WTC11 (cell line): ENCODE measurements at regions not wholly inside any gene's neighbourhood (a gene's known extent, or its start where the extent isn't known, plus 50 kb on each side); places are given as distances from the start of the nearest gene placed in this dataset.

Experiments used
- ATAC-seq: fragments of 200-7000 bp; cut with Tn5 transposase; 2 replicates; pipeline ENCODE4 v1.10.0; 2021; ENCODE audit warnings: mild to moderate bottlenecking, moderate library complexity
- CTCF ChIA-PET: fragments of 300-600 bp; sonication (Branson Sonifier 250); formaldehyde crosslinking; loops from one replicate; lab custom pipeline; 2021; ENCODE audit warnings: antibody characterized with exemption; lab: Charles Lee
- POLR2A ChIA-PET: fragments of 350-600 bp; sonication (Branson Sonifier 250); formaldehyde crosslinking; loops from one replicate; lab custom pipeline; 2021; ENCODE audit warnings: antibody characterized with exemption; lab: Charles Lee
- DNase-seq: peaks from one replicate; pipeline ENCODE4 v3.0.0; 2021; ENCODE audit warnings: low spot score
- H3K27ac Mint-ChIP-seq: 2 replicates; pipeline ENCODE4 v1.8.0; 2021; ENCODE audit warnings: mixed read lengths
- H3K27me3 Mint-ChIP-seq: 2 replicates; pipeline ENCODE4 v1.8.0; 2021; ENCODE audit warnings: low read depth, mild to moderate bottlenecking, moderate library complexity, mixed read lengths
- H3K36me3 Mint-ChIP-seq: 2 replicates; pipeline ENCODE4 v1.8.0; 2021; ENCODE audit warnings: mixed read lengths
- H3K4me1 Mint-ChIP-seq: 2 replicates; pipeline ENCODE4 v1.8.0; 2022; ENCODE audit warnings: mixed read lengths
- H3K4me3 Mint-ChIP-seq: 2 replicates; pipeline ENCODE4 v1.8.0; 2021; ENCODE audit warnings: mild to moderate bottlenecking, moderate library complexity, mixed read lengths
- H3K9me3 Mint-ChIP-seq: 2 replicates; pipeline ENCODE4 v1.8.0; 2021; ENCODE audit warnings: mixed read lengths
- AFF4 ChIP-seq: sonication (generic); formaldehyde crosslinking; IDR thresholded peaks from 2 replicates; pipeline ENCODE4 v1.8.1; 2023; ENCODE audit warnings: mild to moderate bottlenecking, missing genetic modification reagents, borderline replicate concordance
- CBFB ChIP-seq: sonication (generic); formaldehyde crosslinking; IDR thresholded peaks from 2 replicates; pipeline ENCODE4 v1.8.1; 2022; ENCODE audit warnings: mild to moderate bottlenecking, low read depth, missing genetic modification reagents
- E2F1 ChIP-seq: sonication (generic); formaldehyde crosslinking; IDR thresholded peaks from 2 replicates; pipeline ENCODE4 v1.8.0; 2022; ENCODE audit warnings: mild to moderate bottlenecking, missing genetic modification reagents
- KAT7 ChIP-seq: sonication (generic); formaldehyde crosslinking; IDR thresholded peaks from 2 replicates; pipeline ENCODE4 v1.8.1; 2023; ENCODE audit warnings: missing genetic modification reagents, mild to moderate bottlenecking, borderline replicate concordance
- SMAD3 ChIP-seq: sonication (generic); formaldehyde crosslinking; IDR thresholded peaks from 2 replicates; pipeline ENCODE4 v1.8.0; 2022; ENCODE audit warnings: missing genetic modification reagents, mild to moderate bottlenecking, borderline replicate concordance
- TP53 ChIP-seq: sonication (generic); formaldehyde crosslinking; IDR thresholded peaks from 2 replicates; pipeline ENCODE4 v1.8.1; 2023; ENCODE audit warnings: mild to moderate bottlenecking, missing genetic modification reagents
- ZBTB43 ChIP-seq: sonication (generic); formaldehyde crosslinking; IDR thresholded peaks from 2 replicates; pipeline ENCODE4 v1.8.1; 2023; ENCODE audit warnings: mild to moderate bottlenecking, missing genetic modification reagents
- ZNF396 ChIP-seq: fragments of 250-450 bp; sonication (Bioruptor Pico); IDR thresholded peaks from 2 replicates; pipeline ENCODE4 v1.8.0; 2021; ENCODE audit warnings: mild to moderate bottlenecking, moderate library complexity, borderline replicate concordance
- TF ChIP-seq, protein P1 (sequence below): fragments of 200-600 bp; IDR thresholded peaks from 2 replicates; pipeline ENCODE4 v1.8.0; 2022; ENCODE audit warnings: antibody characterized with exemption
- TF ChIP-seq, protein P2 (sequence below): sonication (generic); formaldehyde crosslinking; conservative IDR thresholded peaks from 2 replicates; pipeline ENCODE4 v1.8.1; 2022; ENCODE audit warnings: mild to moderate bottlenecking, missing genetic modification reagents
- TF ChIP-seq, protein P3 (sequence below): sonication (generic); formaldehyde crosslinking; IDR thresholded peaks from 2 replicates; pipeline ENCODE4 v1.8.0; 2022; ENCODE audit warnings: missing genetic modification reagents
- TF ChIP-seq, protein P4 (sequence below): sonication (generic); formaldehyde crosslinking; IDR thresholded peaks from 2 replicates; pipeline ENCODE4 v1.8.1; 2022; ENCODE audit warnings: missing genetic modification reagents, borderline replicate concordance

DNA sequence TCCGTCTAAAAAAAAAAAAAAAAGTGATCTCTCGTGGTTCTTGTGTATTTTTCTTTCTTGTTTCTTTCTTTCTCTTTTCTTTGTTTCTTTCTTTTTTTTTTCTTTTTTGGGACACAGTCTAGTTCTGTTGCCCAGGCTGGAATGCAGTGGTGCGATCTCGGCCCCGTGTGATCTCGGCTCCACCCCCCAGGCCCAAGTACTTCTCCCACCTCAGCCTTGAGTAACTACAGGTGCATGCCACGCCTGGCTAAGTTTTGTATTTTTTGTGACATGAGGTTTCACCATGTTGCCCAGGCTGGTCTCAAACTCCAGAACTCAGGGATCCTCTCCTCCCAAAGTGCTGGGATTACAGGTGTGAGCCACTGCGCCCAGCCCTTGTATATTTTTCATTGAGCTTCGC lies 91.4 kb downstream of the TMEM237 start:
- no peak overlapping the region for H3K4me3 Mint-ChIP-seq
- POLR2A ChIA-PET, result interaction anchor here (0.6 kb wide), 1 partner anchor 280 kb away, joined by 3 read pairs; no protein-coding TSS in a partner anchor
- no peaks in the 10 kb centered on the region for H3K9me3 Mint-ChIP-seq
- CTCF ChIA-PET, result interaction anchor here (0.7 kb wide), 1 partner anchor 207 kb away, joined by 4 read pairs; no protein-coding TSS in a partner anchor
- no peak for DNase-seq
- H3K27ac Mint-ChIP-seq, result no peak overlapping the region
- no peaks in the 10 kb centered on the region for H3K4me1 Mint-ChIP-seq
- no peaks in the 10 kb centered on the region for H3K36me3 Mint-ChIP-seq
- no peaks in the 10 kb centered on the region for H3K27me3 Mint-ChIP-seq
- ATAC-seq, result no peak
- TF ChIP-seq, protein P1, sequence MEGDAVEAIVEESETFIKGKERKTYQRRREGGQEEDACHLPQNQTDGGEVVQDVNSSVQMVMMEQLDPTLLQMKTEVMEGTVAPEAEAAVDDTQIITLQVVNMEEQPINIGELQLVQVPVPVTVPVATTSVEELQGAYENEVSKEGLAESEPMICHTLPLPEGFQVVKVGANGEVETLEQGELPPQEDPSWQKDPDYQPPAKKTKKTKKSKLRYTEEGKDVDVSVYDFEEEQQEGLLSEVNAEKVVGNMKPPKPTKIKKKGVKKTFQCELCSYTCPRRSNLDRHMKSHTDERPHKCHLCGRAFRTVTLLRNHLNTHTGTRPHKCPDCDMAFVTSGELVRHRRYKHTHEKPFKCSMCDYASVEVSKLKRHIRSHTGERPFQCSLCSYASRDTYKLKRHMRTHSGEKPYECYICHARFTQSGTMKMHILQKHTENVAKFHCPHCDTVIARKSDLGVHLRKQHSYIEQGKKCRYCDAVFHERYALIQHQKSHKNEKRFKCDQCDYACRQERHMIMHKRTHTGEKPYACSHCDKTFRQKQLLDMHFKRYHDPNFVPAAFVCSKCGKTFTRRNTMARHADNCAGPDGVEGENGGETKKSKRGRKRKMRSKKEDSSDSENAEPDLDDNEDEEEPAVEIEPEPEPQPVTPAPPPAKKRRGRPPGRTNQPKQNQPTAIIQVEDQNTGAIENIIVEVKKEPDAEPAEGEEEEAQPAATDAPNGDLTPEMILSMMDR, result no peak
- TF ChIP-seq CBFB (CRISPR knock-in tag) (no peak), E2F1 (CRISPR knock-in tag) (no peak), ZBTB43 (CRISPR knock-in tag) (no peak), TP53 (CRISPR knock-in tag) (no peak), SMAD3 (no peak), AFF4 (no peak), KAT7 (CRISPR knock-in tag) (no peak), ZNF396 (CRISPR knock-in tag) (no peak)
- TF ChIP-seq, protein P2, sequence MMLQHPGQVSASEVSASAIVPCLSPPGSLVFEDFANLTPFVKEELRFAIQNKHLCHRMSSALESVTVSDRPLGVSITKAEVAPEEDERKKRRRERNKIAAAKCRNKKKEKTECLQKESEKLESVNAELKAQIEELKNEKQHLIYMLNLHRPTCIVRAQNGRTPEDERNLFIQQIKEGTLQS (CRISPR knock-in tag), result no peak
- TF ChIP-seq, protein P3, sequence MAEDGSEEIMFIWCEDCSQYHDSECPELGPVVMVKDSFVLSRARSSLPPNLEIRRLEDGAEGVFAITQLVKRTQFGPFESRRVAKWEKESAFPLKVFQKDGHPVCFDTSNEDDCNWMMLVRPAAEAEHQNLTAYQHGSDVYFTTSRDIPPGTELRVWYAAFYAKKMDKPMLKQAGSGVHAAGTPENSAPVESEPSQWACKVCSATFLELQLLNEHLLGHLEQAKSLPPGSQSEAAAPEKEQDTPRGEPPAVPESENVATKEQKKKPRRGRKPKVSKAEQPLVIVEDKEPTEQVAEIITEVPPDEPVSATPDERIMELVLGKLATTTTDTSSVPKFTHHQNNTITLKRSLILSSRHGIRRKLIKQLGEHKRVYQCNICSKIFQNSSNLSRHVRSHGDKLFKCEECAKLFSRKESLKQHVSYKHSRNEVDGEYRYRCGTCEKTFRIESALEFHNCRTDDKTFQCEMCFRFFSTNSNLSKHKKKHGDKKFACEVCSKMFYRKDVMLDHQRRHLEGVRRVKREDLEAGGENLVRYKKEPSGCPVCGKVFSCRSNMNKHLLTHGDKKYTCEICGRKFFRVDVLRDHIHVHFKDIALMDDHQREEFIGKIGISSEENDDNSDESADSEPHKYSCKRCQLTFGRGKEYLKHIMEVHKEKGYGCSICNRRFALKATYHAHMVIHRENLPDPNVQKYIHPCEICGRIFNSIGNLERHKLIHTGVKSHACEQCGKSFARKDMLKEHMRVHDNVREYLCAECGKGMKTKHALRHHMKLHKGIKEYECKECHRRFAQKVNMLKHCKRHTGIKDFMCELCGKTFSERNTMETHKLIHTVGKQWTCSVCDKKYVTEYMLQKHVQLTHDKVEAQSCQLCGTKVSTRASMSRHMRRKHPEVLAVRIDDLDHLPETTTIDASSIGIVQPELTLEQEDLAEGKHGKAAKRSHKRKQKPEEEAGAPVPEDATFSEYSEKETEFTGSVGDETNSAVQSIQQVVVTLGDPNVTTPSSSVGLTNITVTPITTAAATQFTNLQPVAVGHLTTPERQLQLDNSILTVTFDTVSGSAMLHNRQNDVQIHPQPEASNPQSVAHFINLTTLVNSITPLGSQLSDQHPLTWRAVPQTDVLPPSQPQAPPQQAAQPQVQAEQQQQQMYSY (CRISPR knock-in tag), result no peak
- TF ChIP-seq, protein P4, sequence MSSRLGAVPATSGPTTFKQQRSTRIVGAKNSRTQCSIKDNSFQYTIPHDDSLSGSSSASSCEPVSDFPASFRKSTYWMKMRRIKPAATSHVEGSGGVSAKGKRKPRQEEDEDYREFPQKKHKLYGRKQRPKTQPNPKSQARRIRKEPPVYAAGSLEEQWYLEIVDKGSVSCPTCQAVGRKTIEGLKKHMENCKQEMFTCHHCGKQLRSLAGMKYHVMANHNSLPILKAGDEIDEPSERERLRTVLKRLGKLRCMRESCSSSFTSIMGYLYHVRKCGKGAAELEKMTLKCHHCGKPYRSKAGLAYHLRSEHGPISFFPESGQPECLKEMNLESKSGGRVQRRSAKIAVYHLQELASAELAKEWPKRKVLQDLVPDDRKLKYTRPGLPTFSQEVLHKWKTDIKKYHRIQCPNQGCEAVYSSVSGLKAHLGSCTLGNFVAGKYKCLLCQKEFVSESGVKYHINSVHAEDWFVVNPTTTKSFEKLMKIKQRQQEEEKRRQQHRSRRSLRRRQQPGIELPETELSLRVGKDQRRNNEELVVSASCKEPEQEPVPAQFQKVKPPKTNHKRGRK (CRISPR knock-in tag), result no peak
